Stimulated activated CD8-positive, alpha-beta memory T cell treated with anti-CD3 and anti-CD28 coated beads, Interleukin-15, amount 100 ng/mL, for 24 hours (primary cell): ENCODE measurements at regions not wholly inside any gene's neighbourhood (a gene's known extent, or its start where the extent isn't known, plus 50 kb on each side); places are given as distances from the start of the nearest gene placed in this dataset.

Source experiments
- DNase-seq: peaks from one replicate; pipeline ENCODE4 v3.0.0-alpha.2; 2020; ENCODE audit warnings: low read depth

DNA sequence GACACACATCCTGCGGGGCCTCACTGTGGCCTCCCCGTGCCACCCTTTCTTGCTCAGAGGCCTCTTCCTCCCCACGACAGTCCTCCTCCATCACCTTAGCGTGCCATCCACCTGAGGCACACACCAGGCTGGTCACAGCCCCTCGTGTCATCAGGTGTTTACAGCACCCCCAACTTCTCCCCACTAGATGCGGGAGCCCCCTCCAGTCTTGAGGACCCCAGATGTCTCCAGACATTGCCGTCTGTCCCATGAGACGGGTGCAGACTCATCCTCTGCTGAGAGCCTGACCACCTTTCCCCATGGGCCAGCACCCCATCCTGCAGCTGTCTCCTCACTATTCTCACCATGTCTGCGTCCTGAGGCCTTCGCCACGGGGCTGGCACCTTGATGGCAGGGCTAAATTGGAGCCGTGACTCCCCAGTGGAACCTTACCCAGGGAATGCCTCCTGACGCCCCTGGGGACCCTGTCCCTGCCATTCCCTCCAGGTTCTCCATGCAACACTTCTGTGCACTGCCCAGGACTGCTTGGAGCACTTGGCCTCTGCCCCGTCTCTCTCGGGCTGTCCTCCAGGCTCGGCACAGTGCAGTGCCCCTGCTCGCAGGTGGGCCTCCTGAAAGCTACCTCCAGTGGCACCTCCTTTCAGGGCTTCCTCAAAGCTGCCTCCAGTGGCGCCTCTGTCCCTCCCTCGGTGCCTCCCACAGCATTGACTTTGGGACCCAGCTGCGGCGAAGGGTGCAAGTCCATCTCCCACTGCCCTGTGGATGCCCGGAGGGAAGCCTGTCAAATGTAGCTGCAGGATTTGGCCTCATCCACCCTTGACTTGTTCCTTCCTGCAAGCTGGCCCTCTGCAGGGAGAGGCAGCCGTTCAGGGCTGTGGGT is 1386.8 kb downstream of the BRD1 start:
- no peak for DNase-seq

GRCh38 chr22:48440176-48440575 is 1387.5 kb downstream of the BRD1 start:
- DNase-seq, result no peak

DNA sequence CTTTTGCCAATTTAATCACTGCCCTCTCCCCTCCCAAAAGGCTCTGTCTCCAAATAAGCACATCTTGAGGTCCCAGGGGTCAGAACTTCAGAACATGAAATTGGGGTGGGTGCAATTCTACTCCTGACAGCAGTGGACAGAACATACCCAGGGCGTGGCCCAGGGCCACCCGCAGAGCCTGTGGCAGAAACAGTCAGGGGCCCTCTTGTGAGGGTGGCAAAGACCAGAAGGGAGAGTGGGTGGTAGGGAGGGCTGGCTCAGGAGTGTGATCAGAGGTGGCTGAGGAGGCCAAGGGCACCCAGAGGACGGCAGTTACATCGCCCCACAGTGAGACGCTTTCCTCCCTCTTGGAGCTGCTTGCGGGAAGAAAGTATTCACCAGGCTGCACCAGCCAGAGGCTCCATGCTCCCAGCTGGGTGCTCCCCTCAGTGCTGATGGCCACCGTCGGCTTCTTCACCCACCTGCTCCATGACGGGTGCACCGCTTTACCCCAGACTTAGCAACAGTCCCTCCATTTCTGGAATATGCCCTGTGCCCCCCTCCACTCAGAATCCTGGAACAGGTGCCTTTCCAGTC is 1388.0 kb downstream of the BRD1 start:
- no peak for DNase-seq

GRCh38 chr22:48438800-48439559 is 1388.7 kb downstream of the BRD1 start:
- DNase-seq, result no peak

DNA sequence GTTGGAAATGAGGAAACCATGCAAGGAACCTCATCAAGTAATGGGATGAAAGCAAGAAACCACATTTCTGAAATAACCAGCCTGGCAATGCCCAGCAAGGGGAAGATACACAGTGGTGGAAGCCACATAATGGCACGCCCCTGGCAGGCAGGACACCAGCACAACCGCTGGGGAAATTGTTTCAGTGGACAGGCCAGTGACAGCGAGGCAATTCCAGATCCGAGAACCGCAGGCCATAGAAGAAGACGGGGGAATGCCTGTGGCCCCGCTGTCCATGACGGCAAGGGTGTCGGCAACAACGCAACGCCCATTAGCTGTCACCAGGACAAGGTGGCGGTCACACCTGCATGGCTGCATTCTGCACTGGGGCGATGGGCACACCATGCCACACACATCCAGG is 1389.6 kb downstream of the BRD1 start:
- no peak for DNase-seq

DNA sequence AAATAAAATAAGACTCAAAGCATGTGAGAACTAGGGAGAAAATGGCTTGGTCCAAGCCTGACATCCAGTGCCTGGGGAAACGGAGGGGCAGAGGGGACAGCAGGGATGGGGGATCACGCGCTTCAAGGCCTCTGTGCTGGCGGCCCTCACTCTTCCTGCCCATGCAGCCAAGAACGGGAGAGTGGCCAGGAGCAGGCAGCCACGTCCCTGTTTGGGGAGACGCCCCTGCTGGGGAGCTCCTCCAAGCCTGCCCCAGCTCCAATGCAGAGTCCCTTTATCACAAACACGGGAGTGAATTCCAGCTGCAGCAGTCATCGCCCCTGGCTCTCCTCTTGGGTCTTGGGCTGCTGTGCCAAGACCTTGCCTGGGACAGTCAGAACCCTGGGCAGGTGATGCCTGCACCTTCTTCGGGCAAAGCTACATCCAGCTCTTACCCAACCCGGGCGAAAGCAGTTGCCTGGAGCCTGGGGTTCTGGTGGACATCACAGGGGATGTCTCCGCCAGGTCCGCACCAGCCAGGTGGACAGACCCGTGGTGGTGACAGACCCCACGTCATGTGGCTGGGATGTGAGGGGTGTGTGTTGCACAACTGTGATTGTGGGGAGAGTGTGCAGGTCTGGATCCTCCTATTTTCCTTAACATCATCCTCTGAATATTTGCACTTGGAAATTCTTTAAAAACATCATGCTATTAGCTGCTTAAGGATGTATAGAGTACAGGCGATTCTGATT is 1391.3 kb downstream of the BRD1 start:
- no peak for DNase-seq

DNA sequence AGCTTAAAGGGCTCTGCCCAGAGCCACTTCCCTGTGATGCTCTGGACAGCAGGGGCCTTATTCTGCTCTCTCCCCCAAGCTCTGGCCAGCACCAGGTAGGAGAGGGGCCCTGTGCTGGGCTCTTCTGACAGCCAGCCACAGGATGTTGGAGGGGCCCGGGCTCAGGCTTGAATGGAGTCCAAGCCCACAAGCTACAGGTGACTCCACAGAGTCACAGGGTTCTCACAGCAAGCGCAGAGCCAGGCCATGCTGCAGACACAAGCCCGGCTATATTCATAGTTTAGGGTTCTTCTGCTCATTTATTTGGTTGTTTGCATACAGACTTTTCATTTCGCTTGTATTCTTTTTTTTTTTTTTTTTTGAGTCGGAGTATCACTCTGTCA is 1392.8 kb downstream of the BRD1 start:
- no peak for DNase-seq

DNA sequence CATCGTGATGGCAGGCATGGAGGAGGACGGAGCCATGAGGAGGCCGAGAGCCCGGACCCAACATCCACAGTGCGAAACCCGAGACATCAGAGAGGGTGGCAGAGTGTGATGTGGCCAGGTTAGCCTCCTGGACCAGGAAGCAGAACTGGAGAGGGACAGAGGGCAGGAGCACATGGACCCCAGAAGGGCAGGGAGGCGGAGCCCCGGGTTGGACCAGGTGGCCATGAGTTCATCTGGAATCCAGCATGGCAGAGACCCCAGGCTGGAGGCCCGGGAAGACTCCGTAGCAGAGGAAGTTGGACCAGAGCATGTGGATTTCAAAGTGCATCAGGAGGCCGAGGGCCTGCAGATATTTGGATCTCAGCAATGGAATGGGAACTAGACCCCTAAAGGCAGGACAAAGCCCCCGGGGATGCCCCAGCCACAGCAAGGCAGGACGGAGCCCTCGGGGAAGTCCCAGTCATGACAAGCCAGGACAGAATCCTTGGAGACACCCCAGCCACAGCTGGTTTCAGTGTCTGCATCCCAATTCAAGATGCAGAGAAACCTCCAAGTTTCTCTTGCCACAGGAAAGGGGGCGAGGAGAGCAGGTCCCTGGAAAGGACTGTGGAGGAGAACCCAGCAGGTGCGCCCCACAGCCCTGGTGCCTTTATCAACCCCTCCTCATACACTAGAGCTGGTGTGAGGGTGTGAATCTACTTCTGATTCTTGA is 1393.4 kb downstream of the BRD1 start:
- no peak for DNase-seq

GRCh38 chr22:48433647-48434046 is 1394.0 kb downstream of the BRD1 start:
- DNase-seq, result no peak

- no peak for DNase-seq
Measured at GRCh38 chr22:48432781-48433518, 1394.7 kb downstream of the BRD1 start.

DNA sequence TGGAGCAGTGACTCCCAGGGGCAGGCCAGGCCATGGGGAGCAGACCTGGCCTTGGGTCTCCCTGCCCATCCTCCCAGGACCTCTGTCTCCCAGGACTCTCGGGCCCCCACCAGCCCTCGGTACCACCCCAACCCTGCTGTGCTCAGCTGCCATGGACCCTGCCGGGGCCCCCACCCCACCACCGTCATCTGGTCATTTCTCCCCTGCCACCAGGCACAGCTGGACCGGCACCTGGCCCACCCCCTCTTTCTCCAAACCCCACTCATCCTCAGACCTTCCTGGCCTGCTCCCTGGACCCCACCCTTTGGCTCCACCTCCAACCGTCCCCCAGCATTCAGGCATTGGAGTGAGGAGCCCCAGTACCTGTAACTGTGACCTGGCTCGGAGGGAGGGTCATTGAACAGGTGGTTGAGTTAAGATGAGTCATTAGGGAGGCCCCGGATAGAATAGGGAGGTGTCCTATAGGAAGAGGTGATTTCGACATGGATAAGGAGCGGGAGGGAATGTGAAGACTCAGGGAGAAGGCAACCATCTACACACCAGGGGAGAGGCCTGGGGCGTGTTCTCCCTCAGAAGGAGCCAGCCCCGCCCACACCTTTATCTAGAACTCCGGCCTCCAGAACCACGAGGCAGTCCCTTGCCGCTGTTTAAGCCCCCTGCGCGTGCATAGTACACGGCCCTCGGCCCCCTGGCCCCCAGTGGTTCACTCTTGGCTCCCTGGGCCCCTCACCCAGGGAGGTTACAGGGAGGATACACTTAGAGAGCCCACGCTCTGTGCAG is 1395.9 kb downstream of the BRD1 start:
- DNase-seq, result no peak

DNA sequence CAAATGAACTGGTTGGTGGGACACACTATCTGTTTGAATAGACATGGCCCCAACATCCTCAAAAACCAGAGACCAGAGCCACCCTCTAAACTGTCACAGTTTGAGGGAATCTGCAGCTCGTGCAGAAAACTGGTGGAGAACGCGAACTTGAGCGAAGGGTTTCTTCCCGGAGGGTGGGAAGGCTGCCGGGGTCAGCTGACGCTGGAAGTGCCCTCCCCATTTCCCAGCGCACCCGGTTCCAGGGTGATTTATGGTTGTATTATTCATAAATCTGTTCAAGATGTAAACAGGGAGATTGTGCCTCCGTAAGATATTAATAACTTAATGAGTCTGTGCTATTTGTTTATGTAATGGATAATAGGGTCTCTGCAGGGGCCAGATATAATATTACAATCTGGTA is 1396.7 kb downstream of the BRD1 start:
- no peak for DNase-seq

- no peak for DNase-seq
Measured at GRCh38 chr22:48429446-48430020, 1398.1 kb downstream of the BRD1 start.

- DNase-seq, result no peak
Measured at GRCh38 chr22:48428631-48429371, 1398.9 kb downstream of the BRD1 start.

GRCh38 chr22:48427731-48428211 is 1399.9 kb downstream of the BRD1 start:
- DNase-seq, result no peak

DNA sequence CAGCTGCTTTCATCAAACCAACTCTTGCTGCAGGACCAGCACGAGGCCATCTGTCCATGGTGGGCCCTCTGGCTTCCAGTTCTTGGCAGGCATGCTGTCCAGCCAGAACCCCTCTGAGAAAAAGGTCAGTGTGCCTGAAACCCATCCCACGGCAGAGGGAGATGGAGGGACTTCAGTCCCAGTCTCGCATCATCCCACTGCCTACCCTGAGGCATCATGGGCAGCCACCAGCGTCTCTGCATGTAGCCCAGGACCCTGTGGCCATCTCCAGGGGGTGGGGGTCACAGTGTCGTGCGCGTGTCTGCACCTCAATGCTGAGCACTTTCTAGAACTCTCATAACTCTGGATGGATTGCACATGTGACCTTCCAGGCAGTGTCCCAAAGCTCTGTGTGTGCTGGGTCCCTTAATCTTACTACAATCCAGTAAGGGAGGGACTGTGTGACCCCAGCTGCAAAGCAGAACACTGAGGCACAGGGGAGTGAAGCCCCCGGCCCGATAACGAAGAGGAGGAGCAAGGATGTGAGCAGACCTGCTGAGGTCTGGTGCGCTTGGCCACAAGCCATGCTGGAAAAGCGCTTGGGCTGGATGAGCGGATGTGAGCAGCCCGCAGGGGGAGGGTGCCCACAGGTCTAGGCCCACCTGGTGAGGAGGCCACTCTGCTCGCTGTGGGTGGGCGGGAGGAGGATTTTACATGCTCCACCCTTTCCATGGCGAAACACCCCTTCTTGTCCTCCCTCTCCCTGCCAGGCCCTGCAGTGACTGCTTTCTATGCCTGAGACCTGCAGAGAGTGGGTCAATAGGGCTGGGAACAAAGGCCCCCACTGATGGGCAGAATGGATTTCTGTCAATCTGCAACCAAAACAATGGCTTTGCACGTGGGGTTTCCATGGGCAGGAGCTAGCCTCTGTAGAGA is 1401.0 kb downstream of the BRD1 start:
- DNase-seq, result no peak

DNA sequence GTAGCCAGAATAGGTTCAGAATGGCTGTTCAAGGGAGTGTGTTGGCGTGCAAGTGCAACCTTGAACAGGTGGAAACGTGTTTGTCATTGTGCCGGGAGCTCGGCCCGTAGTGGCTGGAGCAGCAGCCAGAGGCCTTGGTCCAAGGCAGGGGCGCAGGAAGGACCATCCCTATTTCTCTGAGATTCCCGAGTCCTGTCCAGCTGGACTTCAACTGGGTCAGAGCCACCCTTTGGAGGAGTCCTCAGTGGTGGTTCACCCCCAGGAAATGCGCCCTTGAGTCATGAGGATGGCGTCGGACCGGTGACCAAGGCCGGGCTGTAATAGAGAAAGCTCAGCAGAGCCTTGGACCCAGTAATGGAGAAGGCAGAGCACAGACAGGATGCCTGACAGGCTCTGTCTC is 1402.0 kb downstream of the BRD1 start:
- DNase-seq, result no peak

DNA sequence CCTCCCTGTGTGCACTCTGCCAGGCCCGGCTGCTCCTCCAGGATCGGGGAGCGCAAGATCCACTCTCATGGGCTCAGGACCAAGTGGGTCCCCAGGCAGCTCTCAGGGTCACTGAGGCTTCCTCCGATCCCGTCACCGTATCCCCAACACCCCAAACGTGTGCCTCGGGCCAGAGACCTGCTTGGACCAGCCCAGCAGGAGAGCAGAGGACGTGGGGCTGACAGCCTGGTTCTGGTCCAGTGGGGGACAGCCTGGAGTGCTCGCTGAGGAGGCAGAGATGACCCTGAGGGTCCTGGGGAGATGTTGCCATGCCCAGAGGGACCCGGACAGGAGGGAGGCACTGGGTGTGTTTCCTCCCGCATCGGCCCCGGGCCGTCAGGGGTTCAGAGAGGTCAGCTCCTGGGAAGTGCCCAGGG is 1402.6 kb downstream of the BRD1 start:
- no peak for DNase-seq
